ENCODE measurements at regions not wholly inside any gene's neighbourhood (a gene's known extent, or its start where the extent isn't known, plus 50 kb on each side); places are given as distances from the start of the nearest gene placed in this dataset.
"Not testable (repeated sequence)": the region's sequence is repeated elsewhere in the genome, so short reads cannot be mapped to it uniquely, and the experiment has no call there.

DNA sequence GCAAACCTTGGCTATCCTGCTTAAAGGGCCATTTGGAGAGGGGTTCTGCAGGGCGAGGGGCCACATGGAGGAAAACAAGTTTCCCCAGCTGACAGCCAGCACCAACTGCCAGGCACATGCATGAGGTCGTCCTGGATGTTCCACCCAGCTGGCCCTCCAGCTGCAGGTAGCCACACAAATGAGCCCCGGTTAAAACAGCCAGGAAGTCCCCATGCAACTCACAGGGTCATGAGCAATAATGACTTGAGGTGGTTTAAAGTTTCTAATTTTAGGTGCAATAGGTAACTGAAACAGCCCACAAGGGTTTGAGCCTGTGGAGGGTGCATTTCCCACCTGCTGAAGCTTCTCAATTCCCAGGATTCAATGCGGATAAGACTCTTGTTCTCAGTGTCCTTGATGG, 160.8 kb upstream of the CCZ1B start:
- TF ChIP-seq ZBTB7A (tag by site-specific recombination; IDR thresholded peaks at IDR 0.05; ENCODE audit: low read depth); ZNF138 (tag by site-specific recombination; IDR thresholded peaks at IDR 0.05; ENCODE audit: borderline replicate concordance): not testable (repeated sequence)
